ENCODE measurements at regions not wholly inside any gene's neighbourhood (a gene's known extent, or its start where the extent isn't known, plus 50 kb on each side); places are given as distances from the start of the nearest gene placed in this dataset.

DNA sequence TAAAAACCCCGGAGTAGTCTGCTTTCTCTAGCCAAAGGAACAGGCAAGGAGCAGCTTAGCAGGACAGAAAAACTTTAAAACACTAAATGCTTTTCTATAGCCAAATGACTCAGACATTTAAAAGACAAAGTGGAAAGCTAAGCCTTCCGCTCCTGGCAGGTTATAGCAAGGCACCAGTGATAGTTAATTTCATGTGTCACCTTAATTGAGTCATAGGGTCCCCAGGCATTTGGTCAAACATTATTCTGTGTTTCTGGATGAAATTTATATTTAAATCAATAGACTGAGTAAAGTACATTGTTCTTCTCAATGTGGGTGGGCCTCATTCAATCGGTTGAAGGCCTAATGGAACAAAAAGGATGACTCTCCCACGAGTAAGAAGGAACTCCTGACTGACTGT is 885.7 kb upstream of the ADGRL3 start (continued):
- TF ChIP-seq, protein P1, sequence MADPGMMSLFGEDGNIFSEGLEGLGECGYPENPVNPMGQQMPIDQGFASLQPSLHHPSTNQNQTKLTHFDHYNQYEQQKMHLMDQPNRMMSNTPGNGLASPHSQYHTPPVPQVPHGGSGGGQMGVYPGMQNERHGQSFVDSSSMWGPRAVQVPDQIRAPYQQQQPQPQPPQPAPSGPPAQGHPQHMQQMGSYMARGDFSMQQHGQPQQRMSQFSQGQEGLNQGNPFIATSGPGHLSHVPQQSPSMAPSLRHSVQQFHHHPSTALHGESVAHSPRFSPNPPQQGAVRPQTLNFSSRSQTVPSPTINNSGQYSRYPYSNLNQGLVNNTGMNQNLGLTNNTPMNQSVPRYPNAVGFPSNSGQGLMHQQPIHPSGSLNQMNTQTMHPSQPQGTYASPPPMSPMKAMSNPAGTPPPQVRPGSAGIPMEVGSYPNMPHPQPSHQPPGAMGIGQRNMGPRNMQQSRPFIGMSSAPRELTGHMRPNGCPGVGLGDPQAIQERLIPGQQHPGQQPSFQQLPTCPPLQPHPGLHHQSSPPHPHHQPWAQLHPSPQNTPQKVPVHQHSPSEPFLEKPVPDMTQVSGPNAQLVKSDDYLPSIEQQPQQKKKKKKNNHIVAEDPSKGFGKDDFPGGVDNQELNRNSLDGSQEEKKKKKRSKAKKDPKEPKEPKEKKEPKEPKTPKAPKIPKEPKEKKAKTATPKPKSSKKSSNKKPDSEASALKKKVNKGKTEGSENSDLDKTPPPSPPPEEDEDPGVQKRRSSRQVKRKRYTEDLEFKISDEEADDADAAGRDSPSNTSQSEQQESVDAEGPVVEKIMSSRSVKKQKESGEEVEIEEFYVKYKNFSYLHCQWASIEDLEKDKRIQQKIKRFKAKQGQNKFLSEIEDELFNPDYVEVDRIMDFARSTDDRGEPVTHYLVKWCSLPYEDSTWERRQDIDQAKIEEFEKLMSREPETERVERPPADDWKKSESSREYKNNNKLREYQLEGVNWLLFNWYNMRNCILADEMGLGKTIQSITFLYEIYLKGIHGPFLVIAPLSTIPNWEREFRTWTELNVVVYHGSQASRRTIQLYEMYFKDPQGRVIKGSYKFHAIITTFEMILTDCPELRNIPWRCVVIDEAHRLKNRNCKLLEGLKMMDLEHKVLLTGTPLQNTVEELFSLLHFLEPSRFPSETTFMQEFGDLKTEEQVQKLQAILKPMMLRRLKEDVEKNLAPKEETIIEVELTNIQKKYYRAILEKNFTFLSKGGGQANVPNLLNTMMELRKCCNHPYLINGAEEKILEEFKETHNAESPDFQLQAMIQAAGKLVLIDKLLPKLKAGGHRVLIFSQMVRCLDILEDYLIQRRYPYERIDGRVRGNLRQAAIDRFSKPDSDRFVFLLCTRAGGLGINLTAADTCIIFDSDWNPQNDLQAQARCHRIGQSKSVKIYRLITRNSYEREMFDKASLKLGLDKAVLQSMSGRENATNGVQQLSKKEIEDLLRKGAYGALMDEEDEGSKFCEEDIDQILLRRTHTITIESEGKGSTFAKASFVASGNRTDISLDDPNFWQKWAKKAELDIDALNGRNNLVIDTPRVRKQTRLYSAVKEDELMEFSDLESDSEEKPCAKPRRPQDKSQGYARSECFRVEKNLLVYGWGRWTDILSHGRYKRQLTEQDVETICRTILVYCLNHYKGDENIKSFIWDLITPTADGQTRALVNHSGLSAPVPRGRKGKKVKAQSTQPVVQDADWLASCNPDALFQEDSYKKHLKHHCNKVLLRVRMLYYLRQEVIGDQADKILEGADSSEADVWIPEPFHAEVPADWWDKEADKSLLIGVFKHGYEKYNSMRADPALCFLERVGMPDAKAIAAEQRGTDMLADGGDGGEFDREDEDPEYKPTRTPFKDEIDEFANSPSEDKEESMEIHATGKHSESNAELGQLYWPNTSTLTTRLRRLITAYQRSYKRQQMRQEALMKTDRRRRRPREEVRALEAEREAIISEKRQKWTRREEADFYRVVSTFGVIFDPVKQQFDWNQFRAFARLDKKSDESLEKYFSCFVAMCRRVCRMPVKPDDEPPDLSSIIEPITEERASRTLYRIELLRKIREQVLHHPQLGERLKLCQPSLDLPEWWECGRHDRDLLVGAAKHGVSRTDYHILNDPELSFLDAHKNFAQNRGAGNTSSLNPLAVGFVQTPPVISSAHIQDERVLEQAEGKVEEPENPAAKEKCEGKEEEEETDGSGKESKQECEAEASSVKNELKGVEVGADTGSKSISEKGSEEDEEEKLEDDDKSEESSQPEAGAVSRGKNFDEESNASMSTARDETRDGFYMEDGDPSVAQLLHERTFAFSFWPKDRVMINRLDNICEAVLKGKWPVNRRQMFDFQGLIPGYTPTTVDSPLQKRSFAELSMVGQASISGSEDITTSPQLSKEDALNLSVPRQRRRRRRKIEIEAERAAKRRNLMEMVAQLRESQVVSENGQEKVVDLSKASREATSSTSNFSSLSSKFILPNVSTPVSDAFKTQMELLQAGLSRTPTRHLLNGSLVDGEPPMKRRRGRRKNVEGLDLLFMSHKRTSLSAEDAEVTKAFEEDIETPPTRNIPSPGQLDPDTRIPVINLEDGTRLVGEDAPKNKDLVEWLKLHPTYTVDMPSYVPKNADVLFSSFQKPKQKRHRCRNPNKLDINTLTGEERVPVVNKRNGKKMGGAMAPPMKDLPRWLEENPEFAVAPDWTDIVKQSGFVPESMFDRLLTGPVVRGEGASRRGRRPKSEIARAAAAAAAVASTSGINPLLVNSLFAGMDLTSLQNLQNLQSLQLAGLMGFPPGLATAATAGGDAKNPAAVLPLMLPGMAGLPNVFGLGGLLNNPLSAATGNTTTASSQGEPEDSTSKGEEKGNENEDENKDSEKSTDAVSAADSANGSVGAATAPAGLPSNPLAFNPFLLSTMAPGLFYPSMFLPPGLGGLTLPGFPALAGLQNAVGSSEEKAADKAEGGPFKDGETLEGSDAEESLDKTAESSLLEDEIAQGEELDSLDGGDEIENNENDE (IDR thresholded peaks at IDR 0.05; ENCODE audit: insufficient replicate concordance, low read length), result no peak
- TF ChIP-seq CBX5 (IDR thresholded peaks at IDR 0.05; ENCODE audit: low read depth, low read length) (no peak), TAF7 (optimal IDR thresholded peaks at IDR 0.05; ENCODE audit: borderline replicate concordance, low read depth, low read length) (no peak), CREB1 (IDR thresholded peaks at IDR 0.05) (no peak)
